B cell (primary cell): ENCODE measurements at regions not wholly inside any gene's neighbourhood (a gene's known extent, or its start where the extent isn't known, plus 50 kb on each side); places are given as distances from the start of the nearest gene placed in this dataset.

Experiments
- ATAC-seq: fragments of 200-7000 bp; cut with Tn5 transposase; one replicate; pipeline ENCODE4 v1.10.0; 2021; ENCODE audit warnings: low read depth, mild to moderate bottlenecking, moderate number of reproducible peaks, moderate library complexity
- CTCF ChIA-PET: fragments of 350-600 bp; sonication (Branson Sonifier 250); formaldehyde crosslinking; loops from one replicate; lab custom pipeline; 2021; ENCODE audit warnings: antibody characterized with exemption, inconsistent platforms; lab: Charles Lee
- POLR2A ChIA-PET: fragments of 350-600 bp; sonication (Branson Sonifier 250); formaldehyde crosslinking; loops from one replicate; lab custom pipeline; 2021; ENCODE audit warnings: antibody characterized with exemption; lab: Charles Lee
- DNase-seq: peaks from one replicate; pipeline ENCODE4 v3.0.0; 2013
- H2AFZ ChIP-seq: 2 replicates; pipeline ENCODE4 v1.6.1; 2012; ENCODE audit warnings: mild to moderate bottlenecking, low read depth, low read length; ENCODE audit not compliant: insufficient read depth, poor library complexity, severe bottlenecking
- H3K27ac ChIP-seq, 2 donors: 1 replicate in 1 of 2; 2 replicates in 1 of 2; pipeline ENCODE4 v1.5.1; 2012 to 2013; ENCODE audit warnings: low read length in 2 of 2, mild to moderate bottlenecking in 2 of 2, moderate library complexity in 1 of 2
- H3K27me3 ChIP-seq, 4 experiments: fragments of 200-600 bp in 1 of 4; sonication (generic) in 1 of 4; replicated peaks in 1 of 4; 1 replicate in 2 of 4; 2 replicates in 2 of 4; pipeline versions ENCODE4 v1.6.1 to v1.7.0; 2013 to 2016; ENCODE audit warnings: low read length in 3 of 4, mild to moderate bottlenecking in 2 of 4, mixed read lengths in 1 of 4, moderate library complexity in 1 of 4; ENCODE audit not compliant: insufficient read depth in 4 of 4, control insufficient read depth in 3 of 4; ENCODE audit errors: control extremely low read depth in 1 of 4
- H3K36me3 ChIP-seq, 2 experiments: replicated peaks in 1 of 2; 1 replicate in 1 of 2; 2 replicates in 1 of 2; pipeline versions ENCODE4 v1.6.1 to v1.7.1; 2013; ENCODE audit warnings: low read length in 1 of 2; ENCODE audit not compliant: insufficient read depth in 2 of 2, control insufficient read depth in 1 of 2; ENCODE audit errors: control extremely low read depth in 1 of 2, extremely low read depth in 1 of 2
- H3K4me1 ChIP-seq, 2 donors: fragments of 200-600 bp in 1 of 2; sonication (generic) in 1 of 2; 1 replicate in 1 of 2; 2 replicates in 1 of 2; pipeline versions ENCODE4 v1.5.1 to v1.6.1; 2013 to 2017; ENCODE audit warnings: low read length in 2 of 2; ENCODE audit not compliant: control insufficient read depth in 2 of 2, insufficient read depth in 2 of 2
- H3K4me2 ChIP-seq: replicated peaks from 2 replicates; pipeline ENCODE3; 2012; ENCODE audit warnings: mild to moderate bottlenecking, low read depth, low read length; ENCODE audit not compliant: poor library complexity, severe bottlenecking
- H3K4me3 ChIP-seq, 5 experiments: fragments of 200-600 bp in 1 of 5; sonication (generic) in 1 of 5; 1 replicate in 3 of 5; 2 replicates in 2 of 5; pipeline versions ENCODE4 v1.5.1 to v1.7.0; 2011 to 2016; ENCODE audit warnings: low read length in 4 of 5, mild to moderate bottlenecking in 4 of 5, low read depth in 2 of 5, control low read depth in 1 of 5, moderate library complexity in 1 of 5; ENCODE audit not compliant: insufficient read depth in 1 of 5; ENCODE audit errors: control extremely low read depth in 1 of 5, extremely low read depth in 1 of 5
- H3K79me2 ChIP-seq: fragments of 200-600 bp; sonication (generic); one replicate; pipeline ENCODE4 v1.6.0; 2016; ENCODE audit warnings: low read length; ENCODE audit not compliant: control insufficient read depth, insufficient read depth
- H3K9ac ChIP-seq: fragments of 200-600 bp; sonication (generic); 2 replicates; pipeline ENCODE4 v1.6.1; 2017; ENCODE audit warnings: mild to moderate bottlenecking, low read length, moderate library complexity
- H3K9me3 ChIP-seq, 3 donors: one replicate each; pipeline versions ENCODE4 v1.6.1 to v1.7.1; 2013; ENCODE audit warnings: low read length in 2 of 3; ENCODE audit not compliant: control insufficient read depth in 2 of 3, insufficient read depth in 1 of 3; ENCODE audit errors: control extremely low read depth in 1 of 3
- H4K20me1 ChIP-seq: 2 replicates; pipeline ENCODE4 v1.6.0; 2012; ENCODE audit warnings: mild to moderate bottlenecking, low read length; ENCODE audit not compliant: insufficient read depth, control insufficient read depth, poor library complexity, severe bottlenecking
- H3K27ac Mint-ChIP-seq: one replicate; pipeline ENCODE4 v1.8.0; 2021; ENCODE audit warnings: mixed read lengths
- H3K27me3 Mint-ChIP-seq: one replicate; pipeline ENCODE4 v1.8.0; 2021; ENCODE audit warnings: mixed read lengths
- H3K4me1 Mint-ChIP-seq: one replicate; pipeline ENCODE4 v1.8.0; 2021; ENCODE audit warnings: mixed read lengths
- H3K4me3 Mint-ChIP-seq: one replicate; pipeline ENCODE4 v1.8.0; 2021; ENCODE audit warnings: mixed read lengths
- H3K9me3 Mint-ChIP-seq: one replicate; pipeline ENCODE4 v1.8.0; 2022; ENCODE audit warnings: mixed read lengths; ENCODE audit not compliant: insufficient read depth
- EZH2 ChIP-seq: IDR thresholded peaks from 2 replicates; pipeline ENCODE4 v1.6.1; 2012; ENCODE audit warnings: borderline replicate concordance, low read depth, mild to moderate bottlenecking, moderate library complexity, low read length; ENCODE audit not compliant: insufficient read depth, poor library complexity, severe bottlenecking
- WGBS: methylation state at CpG from one replicate; pipeline ENCODE4 v1.1.5; 2013; ENCODE audit warnings: missing lambda C conversion rate; ENCODE audit not compliant: insufficient coverage; 5-methylcytosine and 5-hydroxymethylcytosine counted together
- intact Hi-C: fragments of 100-400 bp; cut with micrococcal nuclease; formaldehyde crosslinking; loops from one replicate; pipeline ENCODE4 v1.10.0; 2022
- TF ChIP-seq, protein P1 (sequence below): fragments of 200-600 bp; IDR thresholded peaks from one replicate; pipeline ENCODE4 v1.8.0; 2022; ENCODE audit warnings: antibody characterized with exemption, mild to moderate bottlenecking

DNA sequence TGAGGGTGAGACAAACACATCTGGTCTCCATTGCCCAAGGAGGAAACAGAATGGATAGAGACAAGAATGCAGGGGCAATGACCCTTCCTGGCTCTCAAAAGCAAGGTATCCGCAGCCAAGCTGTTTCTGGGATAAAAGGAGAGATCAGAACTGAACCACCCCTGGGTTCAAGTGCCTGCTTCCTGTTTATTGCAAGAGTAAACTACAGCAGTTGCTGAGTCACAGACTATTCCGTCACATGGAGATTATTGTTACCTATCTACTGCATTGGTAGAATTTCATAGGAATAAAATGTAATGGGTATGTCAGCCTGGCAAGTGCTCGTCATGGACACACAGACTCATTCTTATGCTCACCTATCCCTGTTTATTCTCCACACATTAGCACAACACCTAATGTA, 821.6 kb downstream of the GRID1 start:
- Mint-ChIP-seq H3K27me3 (peaks cover 5% of the 10 kb centered on the region), H3K9me3 (no peaks in the 10 kb centered on the region), H3K4me3 (no peak overlapping the region), H3K4me1 (no peaks in the 10 kb centered on the region), H3K27ac (no peak overlapping the region)
- Histone ChIP-seq H4K20me1 (no peaks in the 10 kb centered on the region), H3K4me1 (no peaks in the 10 kb centered on the region), H3K4me3 (no peak overlapping the region), H2AFZ (no peak overlapping the region), H3K27ac (no peak overlapping the region), H3K9ac (no peak overlapping the region), H3K27me3 (no peaks in the 10 kb centered on the region), H3K79me2 (no peaks in the 10 kb centered on the region), H3K4me2 (no peak overlapping the region), H3K36me3 (no peaks in the 10 kb centered on the region), H3K9me3 (no peaks in the 10 kb centered on the region)
- ATAC-seq (no peak), DNase-seq (no peak)
- ChIA-PET POLR2A (no interaction called here), CTCF (no interaction called here)
- intact Hi-C loops: no loop called here
- TF ChIP-seq EZH2: no peak
- TF ChIP-seq, protein P1, sequence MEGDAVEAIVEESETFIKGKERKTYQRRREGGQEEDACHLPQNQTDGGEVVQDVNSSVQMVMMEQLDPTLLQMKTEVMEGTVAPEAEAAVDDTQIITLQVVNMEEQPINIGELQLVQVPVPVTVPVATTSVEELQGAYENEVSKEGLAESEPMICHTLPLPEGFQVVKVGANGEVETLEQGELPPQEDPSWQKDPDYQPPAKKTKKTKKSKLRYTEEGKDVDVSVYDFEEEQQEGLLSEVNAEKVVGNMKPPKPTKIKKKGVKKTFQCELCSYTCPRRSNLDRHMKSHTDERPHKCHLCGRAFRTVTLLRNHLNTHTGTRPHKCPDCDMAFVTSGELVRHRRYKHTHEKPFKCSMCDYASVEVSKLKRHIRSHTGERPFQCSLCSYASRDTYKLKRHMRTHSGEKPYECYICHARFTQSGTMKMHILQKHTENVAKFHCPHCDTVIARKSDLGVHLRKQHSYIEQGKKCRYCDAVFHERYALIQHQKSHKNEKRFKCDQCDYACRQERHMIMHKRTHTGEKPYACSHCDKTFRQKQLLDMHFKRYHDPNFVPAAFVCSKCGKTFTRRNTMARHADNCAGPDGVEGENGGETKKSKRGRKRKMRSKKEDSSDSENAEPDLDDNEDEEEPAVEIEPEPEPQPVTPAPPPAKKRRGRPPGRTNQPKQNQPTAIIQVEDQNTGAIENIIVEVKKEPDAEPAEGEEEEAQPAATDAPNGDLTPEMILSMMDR: no peak
- 90% methylated on average over 1 of the region's 3 CpGs for WGBS

DNA sequence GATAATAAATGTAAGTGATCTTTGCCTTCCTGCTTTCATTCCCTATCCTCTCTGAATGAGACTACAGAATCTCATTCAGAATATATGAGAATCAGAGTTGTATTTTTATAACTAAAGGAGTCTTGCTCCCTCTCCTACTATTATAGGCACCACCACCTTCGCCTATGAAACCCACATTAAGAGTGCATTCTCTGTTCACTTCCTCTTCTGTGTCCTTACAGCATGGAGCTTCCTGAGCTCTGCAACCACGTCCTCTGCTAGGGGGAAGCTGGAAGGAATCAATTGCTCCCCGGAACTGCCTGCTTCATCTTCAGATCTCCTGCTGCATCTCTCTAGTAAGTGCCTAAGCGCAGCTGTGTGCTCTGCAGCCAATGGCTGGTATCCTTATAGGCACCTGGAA, 820.7 kb downstream of the GRID1 start:
- peaks cover 5% of the 10 kb centered on the region for H3K27me3 Mint-ChIP-seq
- H3K9ac ChIP-seq: no peak overlapping the region
- no peak overlapping the region for H3K27ac ChIP-seq
- H3K27me3 ChIP-seq: no peaks in the 10 kb centered on the region
- no peaks in the 10 kb centered on the region for H3K36me3 ChIP-seq
- TF ChIP-seq EZH2: no peak
- TF ChIP-seq, protein P1: no peak
- ChIA-PET POLR2A (no interaction called here), CTCF (no interaction called here)
- no peaks in the 10 kb centered on the region for H3K9me3 Mint-ChIP-seq
- H4K20me1 ChIP-seq: no peaks in the 10 kb centered on the region
- H3K4me3 ChIP-seq: no peak overlapping the region
- intact Hi-C loops: no loop called here
- no peak overlapping the region for H3K27ac Mint-ChIP-seq
- DNase-seq: no peak
- 0% methylated on average over 2 of the region's 4 CpGs for WGBS
- no peak for ATAC-seq
- H3K4me1 Mint-ChIP-seq: no peaks in the 10 kb centered on the region
- H3K79me2 ChIP-seq: no peaks in the 10 kb centered on the region
- no peak overlapping the region for H3K4me2 ChIP-seq
- no peaks in the 10 kb centered on the region for H3K9me3 ChIP-seq
- H3K4me1 ChIP-seq: no peaks in the 10 kb centered on the region
- no peak overlapping the region for H3K4me3 Mint-ChIP-seq
- no peak overlapping the region for H2AFZ ChIP-seq
